Activated gamma-delta T cell treated with anti-CD3 and anti-CD28 coated beads, Interleukin-2, amount 50 U/mL, for 16 hours (primary cell): ENCODE measurements at regions not wholly inside any gene's neighbourhood (a gene's known extent, or its start where the extent isn't known, plus 50 kb on each side); places are given as distances from the start of the nearest gene placed in this dataset.

Experiments
- DNase-seq: peaks from one replicate; pipeline ENCODE4 v3.0.0-alpha.2; 2020; ENCODE audit warnings: low read depth

- DNase-seq: no peak
Measured at GRCh38 chr11:15584158-15584557, 469.4 kb downstream of the INSC start.

GRCh38 chr11:15585602-15586331 lies 471.0 kb downstream of the INSC start:
- DNase-seq: no peak

- no peak for DNase-seq
Measured at GRCh38 chr11:15586741-15587473, 472.2 kb downstream of the INSC start.

- no peak for DNase-seq
Measured at GRCh38 chr11:15589070-15589626, 474.4 kb downstream of the INSC start.

- DNase-seq: no peak
Measured at GRCh38 chr11:15590132-15590531, 475.4 kb downstream of the INSC start.

- DNase-seq: no peak
Measured at GRCh38 chr11:15591112-15591537, 476.4 kb downstream of the INSC start.

- no peak for DNase-seq
Measured at GRCh38 chr11:15594607-15595006, 479.9 kb downstream of the INSC start.

GRCh38 chr11:15599376-15599775 lies 484.7 kb downstream of the INSC start:
- DNase-seq: no peak

GRCh38 chr11:15602047-15602446 lies 487.3 kb downstream of the INSC start:
- no peak for DNase-seq

GRCh38 chr11:15602785-15603567 lies 488.3 kb downstream of the INSC start:
- DNase-seq: no peak

- no peak for DNase-seq
Measured at GRCh38 chr11:15605094-15605493, 490.4 kb downstream of the INSC start.

- DNase-seq: no peak
Measured at GRCh38 chr11:15607361-15608036, 492.8 kb downstream of the INSC start.

GRCh38 chr11:15609445-15609844 lies 494.7 kb downstream of the INSC start:
- no peak for DNase-seq

- DNase-seq: no peak
Measured at GRCh38 chr11:15610881-15611280, 496.2 kb downstream of the INSC start.

GRCh38 chr11:15613251-15613650 lies 498.5 kb downstream of the INSC start:
- no peak for DNase-seq

- no peak for DNase-seq
Measured at GRCh38 chr11:15613789-15614188, 499.1 kb downstream of the INSC start.

- DNase-seq: no peak
Measured at GRCh38 chr11:15615398-15616096, 500.8 kb downstream of the INSC start.

GRCh38 chr11:15616130-15617105 lies 501.7 kb downstream of the INSC start:
- no peak for DNase-seq

GRCh38 chr11:15617126-15617525 lies 502.4 kb downstream of the INSC start:
- no peak for DNase-seq

GRCh38 chr11:15618583-15619032 lies 503.9 kb downstream of the INSC start:
- DNase-seq: no peak
